H1 (cell line): ENCODE measurements at regions not wholly inside any gene's neighbourhood (a gene's known extent, or its start where the extent isn't known, plus 50 kb on each side); places are given as distances from the start of the nearest gene placed in this dataset.

Experiments
- CTCF ChIA-PET: fragments of 300-600 bp; sonication (Branson Sonifier 250); formaldehyde crosslinking; loops from one replicate; lab custom pipeline; 2021; ENCODE audit not compliant: partially characterized antibody; lab: Charles Lee
- POLR2A ChIA-PET: fragments of 300-600 bp; sonication (Branson Sonifier 250); formaldehyde crosslinking; loops from one replicate; lab custom pipeline; 2021; ENCODE audit warnings: inconsistent platforms; ENCODE audit not compliant: partially characterized antibody; lab: Charles Lee
- DNase-seq, 2 experiments: peaks; one replicate each; pipeline versions ENCODE4 v3.0.0 to v3.0.0-alpha.2; 2010 to 2022; ENCODE audit warnings: low spot score in 2 of 2, low read depth in 1 of 2, mixed read lengths in 1 of 2
- FAIRE-seq: peaks from 2 replicates; lab custom pipeline; 2011; peaks lifted over from hg19 to GRCh38; lab: Jason Lieb, UNC
- H2AFZ ChIP-seq: 2 replicates; pipeline ENCODE4 v1.8.1; 2012; ENCODE audit warnings: low read length, inconsistent platforms
- H2AK5ac ChIP-seq: 2 replicates; pipeline ENCODE4 v1.6.1; 2013; ENCODE audit warnings: low read depth, low read length
- H2BK120ac ChIP-seq: replicated peaks from 2 replicates; pipeline ENCODE3; 2013; ENCODE audit warnings: low read depth, low read length, inconsistent platforms
- H2BK12ac ChIP-seq: 2 replicates; pipeline ENCODE4 v1.6.1; 2013; ENCODE audit warnings: low read depth, low read length
- H2BK15ac ChIP-seq: 2 replicates; pipeline ENCODE4 v1.6.1; 2013; ENCODE audit warnings: low read length
- H2BK20ac ChIP-seq: 2 replicates; pipeline ENCODE4 v1.6.1; 2013; ENCODE audit warnings: low read length
- H2BK5ac ChIP-seq: 2 replicates; pipeline ENCODE4 v1.6.1; 2013; ENCODE audit warnings: low read depth, low read length
- H3K14ac ChIP-seq: 2 replicates; pipeline ENCODE4 v1.6.1; 2013; ENCODE audit warnings: inconsistent platforms; ENCODE audit not compliant: insufficient read length
- H3K18ac ChIP-seq: 2 replicates; pipeline ENCODE4 v1.6.1; 2013; ENCODE audit warnings: low read length; ENCODE audit errors: extremely low read depth
- H3K23ac ChIP-seq: 2 replicates; pipeline ENCODE4 v1.6.1; 2013; ENCODE audit warnings: inconsistent platforms; ENCODE audit not compliant: insufficient read length
- H3K23me2 ChIP-seq: 2 replicates; pipeline ENCODE4 v1.6.1; 2013; ENCODE audit warnings: low read depth, low read length
- H3K27ac ChIP-seq: 2 replicates; pipeline ENCODE4 v1.6.1; 2011; ENCODE audit warnings: low read depth, low read length, inconsistent platforms
- H3K27me3 ChIP-seq, 4 experiments: replicated peaks in 1 of 4; 1 replicate in 1 of 4; 2 replicates in 3 of 4; pipeline versions ENCODE4 v1.6.1 to v1.8.1; 2011 to 2013; ENCODE audit warnings: low read length in 3 of 4, mild to moderate bottlenecking in 3 of 4, inconsistent platforms in 2 of 4, mixed read lengths in 2 of 4, moderate library complexity in 1 of 4; ENCODE audit not compliant: control insufficient read depth in 3 of 4, insufficient read depth in 3 of 4; ENCODE audit errors: extremely low read depth in 1 of 4
- H3K36me3 ChIP-seq, 4 experiments: 2 replicates each; pipeline versions ENCODE4 v1.6.1 to v1.8.1; 2011 to 2013; ENCODE audit warnings: mild to moderate bottlenecking in 4 of 4, low read length in 3 of 4, moderate library complexity in 2 of 4, control low read depth in 1 of 4, inconsistent platforms in 1 of 4; ENCODE audit not compliant: insufficient read depth in 4 of 4, control insufficient read depth in 2 of 4
- H3K4ac ChIP-seq: replicated peaks from 2 replicates; pipeline ENCODE3; 2013; ENCODE audit warnings: low read length, low read depth, mixed read lengths, inconsistent platforms; ENCODE audit not compliant: insufficient read length
- H3K4me1 ChIP-seq, 4 experiments: replicated peaks in 1 of 4; 1 replicate in 1 of 4; 2 replicates in 3 of 4; pipeline versions ENCODE4 v1.6.1 to v1.8.1; 2011 to 2013; ENCODE audit warnings: low read length in 3 of 4, inconsistent platforms in 2 of 4, mixed read lengths in 1 of 4; ENCODE audit not compliant: insufficient read depth in 4 of 4, control insufficient read depth in 3 of 4
- H3K4me2 ChIP-seq, 2 experiments: 2 replicates each; pipeline versions ENCODE4 v1.6.1 to v1.8.1; 2011 to 2013; ENCODE audit warnings: low read depth in 2 of 2, low read length in 2 of 2, control low read depth in 1 of 2, inconsistent platforms in 1 of 2, mild to moderate bottlenecking in 1 of 2; ENCODE audit not compliant: insufficient read depth in 1 of 2
- H3K4me3 ChIP-seq, 4 experiments: fragments of 200-600, 300-600 bp in 1 of 4; sonication (generic), shearing (Covaris generic), sonication (Bioruptor Twin) in 1 of 4; 2 replicates each; pipeline versions ENCODE4 v1.5.1 to v1.8.1; 2011 to 2016; ENCODE audit warnings: low read length in 4 of 4, low read depth in 3 of 4, control low read depth in 2 of 4, inconsistent platforms in 2 of 4, mild to moderate bottlenecking in 2 of 4, mixed read lengths in 1 of 4, moderate library complexity in 1 of 4; ENCODE audit not compliant: insufficient read depth in 2 of 4; ENCODE audit errors: extremely low read depth in 1 of 4
- H3K56ac ChIP-seq: replicated peaks from 2 replicates; pipeline ENCODE3; 2013; ENCODE audit warnings: low read depth, mild to moderate bottlenecking, mixed read lengths, low read length, inconsistent platforms; ENCODE audit not compliant: insufficient read length
- H3K79me1 ChIP-seq: 2 replicates; pipeline ENCODE4 v1.6.1; 2013; ENCODE audit warnings: low read depth, low read length, control low read depth
- H3K79me2 ChIP-seq, 2 experiments: 2 replicates each; pipeline versions ENCODE4 v1.6.1 to v1.8.1; 2012 to 2013; ENCODE audit warnings: low read length in 2 of 2, mild to moderate bottlenecking in 2 of 2, inconsistent platforms in 1 of 2; ENCODE audit not compliant: insufficient read depth in 2 of 2, control insufficient read depth in 1 of 2
- H3K9ac ChIP-seq, 4 experiments: replicated peaks in 1 of 4; 1 replicate in 1 of 4; 2 replicates in 3 of 4; pipeline versions ENCODE4 v1.6.1 to v1.8.1; 2011 to 2013; ENCODE audit warnings: low read depth in 3 of 4, low read length in 3 of 4, control low read depth in 2 of 4, mild to moderate bottlenecking in 2 of 4, moderate library complexity in 2 of 4, inconsistent platforms in 1 of 4; ENCODE audit errors: extremely low read depth in 1 of 4
- H3K9me3 ChIP-seq, 2 experiments: 2 replicates each; pipeline versions ENCODE4 v1.6.1 to v1.8.1; 2012 to 2013; ENCODE audit warnings: mild to moderate bottlenecking in 2 of 2, moderate library complexity in 2 of 2, control low read depth in 1 of 2, inconsistent platforms in 1 of 2, low read depth in 1 of 2, low read length in 1 of 2, mixed read lengths in 1 of 2; ENCODE audit not compliant: insufficient read depth in 2 of 2
- H4K20me1 ChIP-seq, 2 experiments: replicated peaks in 1 of 2; 2 replicates each; pipeline versions ENCODE3 to v1.8.1; 2011 to 2013; ENCODE audit warnings: inconsistent platforms in 2 of 2, low read length in 2 of 2, mild to moderate bottlenecking in 1 of 2; ENCODE audit not compliant: insufficient read depth in 2 of 2, control insufficient read depth in 1 of 2
- H4K5ac ChIP-seq: 2 replicates; pipeline ENCODE4 v1.6.1; 2013; ENCODE audit warnings: low read length, low read depth, mixed read lengths, inconsistent platforms; ENCODE audit not compliant: insufficient read length
- H4K8ac ChIP-seq: 2 replicates; pipeline ENCODE4 v1.8.0; 2013; ENCODE audit warnings: mild to moderate bottlenecking, moderate library complexity, low read length, inconsistent platforms; ENCODE audit not compliant: insufficient read depth; ENCODE audit errors: extremely low read depth
- H4K91ac ChIP-seq: replicated peaks from 2 replicates; pipeline ENCODE3; 2013; ENCODE audit warnings: low read length, mixed read lengths, inconsistent platforms; ENCODE audit not compliant: insufficient read length
- BRCA1 ChIP-seq: IDR thresholded peaks from 2 replicates; pipeline ENCODE4 v1.6.1; 2012; ENCODE audit warnings: low read depth, low read length, improper control_type of control experiment
- CEBPB ChIP-seq: IDR thresholded peaks from 2 replicates; pipeline ENCODE4 v1.6.1; 2012; ENCODE audit warnings: low read depth, low read length
- CHD2 ChIP-seq: IDR thresholded peaks from 2 replicates; pipeline ENCODE4 v1.6.1; 2012; ENCODE audit warnings: low read length, improper control_type of control experiment
- GABPA ChIP-seq: IDR thresholded peaks from 2 replicates; pipeline ENCODE4 v1.6.1; 2011; ENCODE audit warnings: mild to moderate bottlenecking, low read length, moderate library complexity, borderline replicate concordance; ENCODE audit not compliant: insufficient read depth
- MAFK ChIP-seq: IDR thresholded peaks from 2 replicates; pipeline ENCODE4 v1.6.1; 2012; ENCODE audit warnings: low read depth, mild to moderate bottlenecking, improper control_type of control experiment, low read length
- SP1 ChIP-seq: IDR thresholded peaks from 2 replicates; pipeline ENCODE4 v1.6.1; 2011; ENCODE audit warnings: low read depth, low read length
- SUZ12 ChIP-seq: fragments of 200-600 bp; sonication (generic); IDR thresholded peaks from 2 replicates; pipeline ENCODE4 v1.6.1; 2012; ENCODE audit warnings: mild to moderate bottlenecking, inconsistent platforms, low read length, moderate library complexity, mixed read lengths
- TAF1 ChIP-seq: IDR thresholded peaks from 2 replicates; pipeline ENCODE4 v1.6.1; 2011; ENCODE audit warnings: mild to moderate bottlenecking, low read depth, low read length
- TAF7 ChIP-seq: optimal IDR thresholded peaks from 2 replicates; pipeline ENCODE3; 2011; ENCODE audit warnings: low read depth, mild to moderate bottlenecking, inconsistent platforms, low read length, moderate library complexity, borderline replicate concordance
- TBP ChIP-seq: IDR thresholded peaks from 2 replicates; pipeline ENCODE4 v1.6.1; 2011; ENCODE audit warnings: low read depth, low read length, improper control_type of control experiment
- WGBS, 2 experiments: shearing (Covaris generic) in 1 of 2; methylation state at CpG; one replicate each; pipeline versions ENCODE4 v1.1.6 to v1.1.7; 2013 to 2015; ENCODE audit warnings: low lambda C conversion rate in 2 of 2, mixed read lengths in 2 of 2, inconsistent platforms in 1 of 2, low coverage in 1 of 2, missing lambda C conversion rate in 1 of 2; ENCODE audit not compliant: insufficient replicate concordance in 2 of 2, insufficient coverage in 1 of 2, insufficient read length in 1 of 2; ENCODE audit errors: extremely low coverage in 1 of 2, missing lambda C conversion rate in 1 of 2; 5-methylcytosine and 5-hydroxymethylcytosine counted together

DNA sequence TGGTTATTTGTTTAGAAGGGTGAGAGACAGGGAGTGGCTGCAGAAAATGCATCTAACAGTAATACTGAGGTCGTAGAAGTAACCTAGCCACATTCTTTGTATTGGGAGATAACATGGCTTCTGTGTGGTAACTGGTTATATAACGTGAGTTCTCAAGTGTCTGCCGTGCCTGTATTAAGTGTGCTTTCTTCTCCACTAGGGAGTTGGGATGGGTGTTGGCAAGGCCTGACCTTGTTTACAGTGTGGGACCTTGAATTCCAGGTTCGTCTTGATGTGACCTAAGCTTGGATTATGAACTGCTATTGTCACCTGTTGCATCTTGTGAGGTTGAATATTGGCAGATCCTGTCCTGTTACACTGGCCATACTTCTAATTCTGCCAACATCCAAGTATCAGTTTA is 145.3 kb upstream of the NAMPT start:
- Histone ChIP-seq H3K27me3 (no peaks in the 10 kb centered on the region; a peak in 1 of 7 replicates), H3K4me1 (peaks cover 0 to 5% (median 0%) of the 10 kb centered on the region in 4 experiments; a peak in 3 of 7 replicates), H4K8ac (no peak overlapping the region), H2BK12ac (no peak overlapping the region), H4K20me1 (no peaks in the 10 kb centered on the region), H3K79me1 (no peaks in the 10 kb centered on the region), H3K4me3 (no peak overlapping the region), H4K91ac (no peak overlapping the region), H3K4ac (no peak overlapping the region), H3K36me3 (no peaks in the 10 kb centered on the region), H2AFZ (no peak overlapping the region), H3K27ac (no peak overlapping the region), H2BK15ac (no peak overlapping the region), H3K79me2 (no peaks in the 10 kb centered on the region), H3K23ac (no peak overlapping the region), H3K18ac (no peak overlapping the region), H2BK20ac (no peak overlapping the region), H3K56ac (no peak overlapping the region), H3K14ac (no peak overlapping the region), H4K5ac (no peak overlapping the region), H3K9me3 (no peaks in the 10 kb centered on the region), H3K4me2 (no peak overlapping the region), H2BK5ac (no peak overlapping the region), H3K9ac (no peak overlapping the region), H2AK5ac (no peak overlapping the region), H2BK120ac (no peak overlapping the region), H3K23me2 (no peaks in the 10 kb centered on the region)
- no peak for FAIRE-seq
- POLR2A ChIA-PET: no interaction called here
- CTCF ChIA-PET: no interaction called here
- DNase-seq: no peak
- 87% methylated on average over 4 of the region's 4 CpGs; no CpG with 5 or more reads in 1 of the 2 experiments for WGBS, 2 experiments
- TF ChIP-seq SP1: no peak
- no peak for TF ChIP-seq TBP
- no peak for TF ChIP-seq TAF1
- no peak for TF ChIP-seq CHD2
- no peak for TF ChIP-seq SUZ12
- no peak for TF ChIP-seq GABPA
- no peak for TF ChIP-seq TAF7
- TF ChIP-seq MAFK: no peak
- no peak for TF ChIP-seq CEBPB
- TF ChIP-seq BRCA1: no peak
